HUES48 (cell line): ENCODE measurements at regions not wholly inside any gene's neighbourhood (a gene's known extent, or its start where the extent isn't known, plus 50 kb on each side); places are given as distances from the start of the nearest gene placed in this dataset.

ENCODE experiments used
- H3K27ac ChIP-seq: one replicate; pipeline ENCODE4 v1.7.0; 2013; ENCODE audit warnings: low read depth, low read length, inconsistent platforms
- H3K27me3 ChIP-seq: 2 replicates; pipeline ENCODE4 v1.6.1; 2013; ENCODE audit warnings: mild to moderate bottlenecking, low read length; ENCODE audit not compliant: control insufficient read depth, insufficient read depth
- H3K36me3 ChIP-seq: 2 replicates; pipeline ENCODE4 v1.6.1; 2013; ENCODE audit warnings: low read length; ENCODE audit not compliant: control insufficient read depth, insufficient read depth
- H3K4me1 ChIP-seq: 2 replicates; pipeline ENCODE4 v1.6.1; 2013; ENCODE audit warnings: mild to moderate bottlenecking, low read length; ENCODE audit not compliant: control insufficient read depth, insufficient read depth
- H3K4me3 ChIP-seq: 2 replicates; pipeline ENCODE4 v1.5.1; 2013; ENCODE audit warnings: mild to moderate bottlenecking, low read depth, low read length
- H3K9ac ChIP-seq: 2 replicates; pipeline ENCODE4 v1.6.1; 2013; ENCODE audit warnings: mild to moderate bottlenecking, low read depth, low read length, moderate library complexity
- H3K9me3 ChIP-seq: 2 replicates; pipeline ENCODE4 v1.6.1; 2013; ENCODE audit warnings: low read length; ENCODE audit not compliant: control insufficient read depth, insufficient read depth

DNA sequence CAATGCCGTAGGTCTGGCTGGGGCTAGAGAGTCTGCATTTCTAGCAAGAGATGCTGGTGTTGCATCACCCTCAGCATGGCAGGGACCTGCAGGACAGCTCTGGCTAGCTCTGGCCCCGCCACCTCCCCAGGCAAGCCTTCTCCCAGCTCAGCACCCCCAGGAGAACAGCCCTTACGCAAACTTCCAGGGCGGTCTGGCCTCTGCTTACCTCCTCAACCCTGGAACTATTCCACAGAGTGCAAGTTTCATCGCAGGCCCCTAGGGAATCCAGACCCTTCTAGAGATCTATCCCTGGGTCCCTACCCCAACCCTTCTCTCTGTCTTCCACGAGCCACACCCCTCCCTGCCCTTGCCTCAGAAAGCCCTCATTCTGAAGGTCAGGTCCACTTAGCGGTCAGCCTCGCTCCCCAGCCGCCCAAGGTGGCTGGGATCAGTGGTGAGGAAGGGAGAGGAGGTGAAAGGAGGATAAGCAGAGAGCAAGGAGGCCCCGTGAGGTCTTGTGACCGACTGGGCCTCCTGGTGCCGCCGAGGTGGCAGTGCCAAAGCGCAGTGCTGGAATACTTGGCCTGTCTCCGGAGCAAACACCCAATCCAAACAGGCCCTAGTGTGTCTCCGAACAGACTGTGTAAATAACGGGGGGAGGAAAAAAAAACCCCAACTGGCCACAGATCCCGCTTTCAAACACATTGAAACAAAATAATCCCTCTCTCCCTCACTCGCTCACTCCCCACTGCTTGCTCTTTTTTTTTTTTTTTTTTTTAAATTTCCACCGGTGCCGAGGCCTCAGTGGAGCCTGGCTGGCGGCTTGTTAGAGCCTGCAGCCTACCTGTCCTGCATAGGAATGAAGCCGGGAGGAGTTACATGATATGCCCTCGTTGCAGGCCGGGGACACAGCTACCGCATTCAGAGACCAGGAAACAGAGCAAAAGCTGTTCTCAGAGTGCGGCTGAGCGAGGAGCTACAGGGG lies 380.9 kb downstream of the SOX9 start:
- H3K27ac ChIP-seq = no peak overlapping the region
- no peaks in the 10 kb centered on the region for H3K36me3 ChIP-seq
- no peak overlapping the region for H3K4me3 ChIP-seq
- no peaks in the 10 kb centered on the region for H3K27me3 ChIP-seq
- no peaks in the 10 kb centered on the region for H3K9me3 ChIP-seq
- peaks cover 17% of the 10 kb centered on the region for H3K4me1 ChIP-seq
- H3K9ac ChIP-seq = no peak overlapping the region

- H3K9me3 ChIP-seq = no peaks in the 10 kb centered on the region
- no peaks in the 10 kb centered on the region for H3K36me3 ChIP-seq
- no peak overlapping the region for H3K9ac ChIP-seq
- peaks cover 23% of the 10 kb centered on the region for H3K4me1 ChIP-seq
- H3K4me3 ChIP-seq = no peak overlapping the region
- no peaks in the 10 kb centered on the region for H3K27me3 ChIP-seq
- no peak overlapping the region for H3K27ac ChIP-seq
These were observed 381.8 kb downstream of the SOX9 start for GRCh38 chr17:72502371-72503341.

GRCh38 chr17:72503556-72503955 lies 382.7 kb downstream of the SOX9 start:
- Histone ChIP-seq H3K9ac (no peak overlapping the region), H3K9me3 (no peaks in the 10 kb centered on the region), H3K27me3 (no peaks in the 10 kb centered on the region), H3K36me3 (no peaks in the 10 kb centered on the region), H3K4me1 (peaks cover 23% of the 10 kb centered on the region), H3K4me3 (no peak overlapping the region), H3K27ac (no peak overlapping the region)

DNA sequence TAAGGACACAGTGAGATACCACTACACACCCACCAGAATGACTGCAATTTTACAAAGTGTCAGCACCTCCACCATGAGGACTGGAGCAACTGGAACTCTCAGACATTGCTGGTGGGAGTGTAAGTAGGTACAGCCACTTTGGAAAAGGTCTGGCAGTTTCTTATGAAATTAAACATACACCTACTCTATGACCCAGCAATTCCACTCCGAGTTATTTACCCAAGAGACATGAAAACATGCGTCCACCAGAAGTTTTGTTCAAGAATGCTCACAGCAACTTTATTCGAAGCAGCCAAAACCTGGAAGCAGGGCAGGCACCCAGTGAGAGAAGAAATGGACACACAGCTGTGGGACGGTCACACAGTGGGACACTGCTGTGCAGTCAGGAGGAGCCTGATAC lies 384.0 kb downstream of the SOX9 start:
- Histone ChIP-seq H3K9ac (no peak overlapping the region), H3K4me1 (peaks cover 25% of the 10 kb centered on the region), H3K27ac (no peak overlapping the region), H3K4me3 (no peak overlapping the region), H3K9me3 (no peaks in the 10 kb centered on the region), H3K36me3 (no peaks in the 10 kb centered on the region), H3K27me3 (no peaks in the 10 kb centered on the region)

- H3K27me3 ChIP-seq = no peaks in the 10 kb centered on the region
- no peaks in the 10 kb centered on the region for H3K9me3 ChIP-seq
- H3K4me3 ChIP-seq = no peak overlapping the region
- H3K4me1 ChIP-seq = peaks cover 27% of the 10 kb centered on the region
- H3K27ac ChIP-seq = no peak overlapping the region
- no peaks in the 10 kb centered on the region for H3K36me3 ChIP-seq
- no peak overlapping the region for H3K9ac ChIP-seq
These were observed 386.0 kb downstream of the SOX9 start for GRCh38 chr17:72506773-72507172.

DNA sequence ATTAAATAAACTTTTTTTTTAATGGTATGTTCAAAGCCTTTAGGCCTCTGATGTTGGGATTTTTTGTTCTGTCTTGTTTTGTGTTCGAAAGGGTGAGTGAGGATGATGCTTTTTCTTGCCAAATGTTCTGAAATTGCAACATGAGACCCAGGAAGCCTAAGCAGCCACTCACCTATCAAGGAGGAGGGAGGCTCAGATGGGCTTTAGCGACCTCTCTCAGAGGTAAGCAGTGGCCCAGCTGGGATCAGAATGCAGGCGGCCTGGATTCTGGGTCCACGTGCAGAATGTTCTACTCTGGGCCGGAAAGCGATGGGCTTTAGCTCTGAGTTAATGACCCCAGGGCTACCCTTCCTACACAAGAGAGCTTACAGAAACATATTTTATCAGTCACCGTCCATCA lies 386.6 kb downstream of the SOX9 start:
- Histone ChIP-seq H3K27ac (no peak overlapping the region), H3K27me3 (no peaks in the 10 kb centered on the region), H3K4me1 (peaks cover 21% of the 10 kb centered on the region), H3K4me3 (no peak overlapping the region), H3K9me3 (no peaks in the 10 kb centered on the region), H3K36me3 (no peaks in the 10 kb centered on the region), H3K9ac (no peak overlapping the region)

DNA sequence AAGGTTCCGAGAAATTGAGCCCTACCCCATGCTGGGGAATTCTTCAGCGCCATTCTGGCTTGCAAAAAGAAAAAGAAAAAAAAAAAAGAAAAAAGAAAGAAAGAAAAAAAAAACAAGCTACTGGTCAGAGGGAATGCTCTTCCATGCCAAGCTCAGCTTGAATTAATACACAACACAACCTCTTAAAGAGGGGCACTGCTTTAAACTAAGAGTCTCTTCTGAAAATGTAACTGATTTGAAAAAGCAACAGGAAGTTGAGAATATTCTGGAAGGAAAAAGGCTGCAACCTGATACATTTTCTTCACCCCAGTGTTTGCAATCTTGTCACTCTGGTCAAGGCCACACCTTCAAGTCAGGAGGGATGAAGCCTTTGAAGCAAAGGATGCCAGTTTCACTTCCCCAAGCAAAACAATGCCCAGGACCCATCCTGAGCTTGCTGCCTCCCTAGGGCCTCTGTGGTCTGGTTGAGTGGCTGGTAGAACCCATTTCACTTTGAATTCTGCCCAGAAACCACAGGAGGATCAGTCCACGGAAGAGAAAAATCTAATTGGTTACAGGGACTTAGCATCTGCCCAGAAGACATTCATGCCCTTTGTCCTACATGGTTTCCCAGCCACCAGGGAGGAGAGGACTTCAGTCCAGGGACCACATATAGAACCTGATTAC lies 389.7 kb downstream of the SOX9 start:
- Histone ChIP-seq H3K4me3 (no peak overlapping the region), H3K9ac (no peak overlapping the region), H3K9me3 (no peaks in the 10 kb centered on the region), H3K4me1 (peaks cover 21% of the 10 kb centered on the region; the same call in 1 of the 2 replicates), H3K27ac (no peak overlapping the region), H3K36me3 (no peaks in the 10 kb centered on the region), H3K27me3 (no peaks in the 10 kb centered on the region)

GRCh38 chr17:72511242-72511641 lies 390.4 kb downstream of the SOX9 start:
- H3K9ac ChIP-seq = no peak overlapping the region
- H3K36me3 ChIP-seq = no peaks in the 10 kb centered on the region
- H3K27ac ChIP-seq = no peak overlapping the region
- no peaks in the 10 kb centered on the region for H3K27me3 ChIP-seq
- peaks cover 25% of the 10 kb centered on the region; the same call in 1 of the 2 replicates for H3K4me1 ChIP-seq
- no peaks in the 10 kb centered on the region for H3K9me3 ChIP-seq
- H3K4me3 ChIP-seq = no peak overlapping the region

- H3K4me1 ChIP-seq = peaks cover 28% of the 10 kb centered on the region
- H3K9ac ChIP-seq = no peak overlapping the region
- no peak overlapping the region for H3K27ac ChIP-seq
- no peak overlapping the region for H3K4me3 ChIP-seq
- H3K27me3 ChIP-seq = no peaks in the 10 kb centered on the region
- no peaks in the 10 kb centered on the region for H3K36me3 ChIP-seq
- no peaks in the 10 kb centered on the region for H3K9me3 ChIP-seq
These were observed 391.1 kb downstream of the SOX9 start for GRCh38 chr17:72511874-72512273.

DNA sequence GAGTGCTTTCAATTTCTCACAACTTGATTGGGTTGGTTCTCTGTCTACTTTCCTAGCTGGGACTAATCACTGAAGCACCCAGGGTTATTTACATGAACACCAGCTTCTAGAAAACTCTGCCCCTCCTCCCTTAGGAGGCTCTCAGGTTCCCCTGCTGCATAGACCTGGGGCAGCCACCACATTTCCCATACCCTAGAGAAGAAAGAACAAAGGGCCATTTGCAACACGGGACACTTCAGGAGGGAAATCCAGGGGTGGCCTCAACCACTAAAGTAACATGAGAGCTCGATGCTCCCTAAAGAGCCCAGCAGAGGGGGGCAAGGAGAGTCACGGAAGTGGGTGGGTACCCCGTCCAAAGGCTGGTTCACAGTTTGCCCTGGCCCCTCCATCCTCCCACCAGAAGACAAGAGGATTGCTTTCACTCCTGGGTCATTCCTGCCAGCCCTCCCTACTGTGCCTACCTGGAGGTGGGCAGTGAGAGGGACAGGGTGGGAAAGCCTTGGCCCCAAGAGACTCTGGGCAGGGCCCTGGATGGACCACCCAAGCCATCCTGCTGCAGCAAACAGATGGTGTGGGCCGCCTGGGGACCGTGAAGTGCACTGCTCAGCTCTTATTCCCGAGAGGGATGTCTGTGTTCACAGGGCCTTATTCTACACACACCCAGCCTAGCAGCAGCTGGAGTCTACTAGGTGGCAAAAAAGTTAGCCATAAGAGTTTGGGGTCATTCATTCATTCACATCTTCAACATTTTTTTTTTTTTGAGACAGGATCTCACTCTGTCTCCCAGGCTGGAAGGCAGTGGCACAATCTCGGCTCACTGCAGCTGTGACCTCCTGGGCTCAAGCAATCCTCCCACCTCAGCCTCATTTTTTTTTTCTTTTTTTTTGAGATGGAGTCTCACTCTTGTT lies 392.1 kb downstream of the SOX9 start:
- Histone ChIP-seq H3K27ac (no peak overlapping the region), H3K9me3 (no peaks in the 10 kb centered on the region), H3K27me3 (no peaks in the 10 kb centered on the region), H3K4me3 (no peak overlapping the region), H3K9ac (no peak overlapping the region), H3K4me1 (peaks cover 34% of the 10 kb centered on the region), H3K36me3 (no peaks in the 10 kb centered on the region)
